A549 (cell line): ENCODE measurements at regions not wholly inside any gene's neighbourhood (a gene's known extent, or its start where the extent isn't known, plus 50 kb on each side); places are given as distances from the start of the nearest gene placed in this dataset.

Experiments
- ATAC-seq, 2 experiments: fragments of 200-7000 bp in 1 of 2; fragments of >200 bp in 1 of 2; cut with Nextera tagmentation in 1 of 2; cut with Tn5 transposase in 1 of 2; 3 replicates each; pipeline versions ENCODE4 v1.8.0 to v1.9.1; 2018 to 2020; ENCODE audit warnings: mild to moderate bottlenecking in 1 of 2, moderate library complexity in 1 of 2
- CTCF ChIA-PET: fragments of 300-600 bp; sonication (Branson Sonifier 250); formaldehyde crosslinking; extraction: SDS; loops from one replicate; lab custom pipeline; 2021; ENCODE audit warnings: antibody characterized with exemption, inconsistent platforms; lab: Yijun Ruan, JAX
- POLR2A ChIA-PET: fragments of 350-600 bp; formaldehyde crosslinking; extraction: SDS; loops from one replicate; lab custom pipeline; 2021; ENCODE audit warnings: antibody characterized with exemption, inconsistent platforms; lab: Yijun Ruan, JAX
- DNase-seq, 2 experiments: peaks; one replicate each; pipeline versions ENCODE4 v3.0.0 to v3.0.0-alpha.2; 2011 to 2016; ENCODE audit warnings: low read depth in 1 of 2, low spot score in 1 of 2
- FAIRE-seq: peaks from 2 replicates; lab custom pipeline; 2011; peaks lifted over from hg19 to GRCh38; lab: Jason Lieb, UNC
- H3K27ac ChIP-seq, 2 experiments: fragments of >200 bp; sonication (Bioruptor Twin); formaldehyde crosslinking; 3 replicates each; pipeline ENCODE4 v1.5.1; 2016 to 2017
- H3K4me1 ChIP-seq: fragments of >200 bp; sonication (Bioruptor Twin); formaldehyde crosslinking; 3 replicates; pipeline ENCODE4 v1.6.1; 2016
- H3K4me2 ChIP-seq: fragments of >200 bp; sonication (Bioruptor Twin); formaldehyde crosslinking; 3 replicates; pipeline ENCODE4 v1.6.1; 2016
- H3K4me3 ChIP-seq: fragments of >200 bp; sonication (Bioruptor Twin); formaldehyde crosslinking; 3 replicates; pipeline ENCODE4 v1.5.1; 2016
- H3K9me3 ChIP-seq: fragments of >200 bp; sonication (Bioruptor Twin); formaldehyde crosslinking; 3 replicates; pipeline ENCODE4 v1.6.1; 2016
- CBX8 ChIP-seq: fragments of 200-600 bp; sonication (generic); IDR thresholded peaks from 2 replicates; pipeline ENCODE4 v1.6.1; 2016
- CEBPB ChIP-seq, 2 experiments: fragments of >200 bp in 1 of 2; sonication (Bioruptor Twin) in 1 of 2; formaldehyde crosslinking in 1 of 2; IDR thresholded peaks; 2 replicates each; pipeline ENCODE4 v1.6.1; 2012 to 2016
- CTCF ChIP-seq: fragments of >200 bp; sonication (Bioruptor Twin); formaldehyde crosslinking; IDR thresholded peaks from 3 replicates; pipeline ENCODE4 v1.5.1; 2016
- E2F6 ChIP-seq: IDR thresholded peaks from 2 replicates; pipeline ENCODE4 v1.6.1; 2012; ENCODE audit warnings: low read depth, borderline replicate concordance
- EP300 ChIP-seq, 2 experiments: fragments of >200 bp; sonication (Bioruptor Twin); formaldehyde crosslinking; IDR thresholded peaks; 2 replicates in 1 of 2; 3 replicates in 1 of 2; pipeline ENCODE4 v1.6.1; 2016 to 2017
- ESRRA ChIP-seq: fragments of 150-350 bp; IDR thresholded peaks from 2 replicates; pipeline ENCODE4 v1.6.1; 2014; ENCODE audit warnings: mild to moderate bottlenecking, low read length, borderline replicate concordance
- FOXS1 ChIP-seq: fragments of 250-450 bp; sonication (Bioruptor Pico); IDR thresholded peaks from 2 replicates; pipeline ENCODE4 v1.5.0; 2020; ENCODE audit warnings: mild to moderate bottlenecking, moderate library complexity
- GATA3 ChIP-seq: IDR thresholded peaks from 2 replicates; pipeline ENCODE4 v1.6.1; 2012; ENCODE audit warnings: borderline replicate concordance
- HES2 ChIP-seq: fragments of >200 bp; sonication (Bioruptor Twin); formaldehyde crosslinking; IDR thresholded peaks from 2 replicates; pipeline ENCODE4 v1.6.1; 2016
- JUN ChIP-seq, 2 experiments: fragments of >200 bp; sonication (Bioruptor Twin); formaldehyde crosslinking; IDR thresholded peaks; 2 replicates in 1 of 2; 3 replicates in 1 of 2; pipeline ENCODE4 v1.6.1; 2016 to 2017
- JUNB ChIP-seq: fragments of >200 bp; sonication (Bioruptor Twin); formaldehyde crosslinking; IDR thresholded peaks from 2 replicates; pipeline ENCODE4 v1.6.1; 2016
- KDM5A ChIP-seq: fragments of 200-600 bp; sonication (generic); IDR thresholded peaks from 2 replicates; pipeline ENCODE4 v1.6.1; 2016; ENCODE audit warnings: antibody characterized with exemption, mild to moderate bottlenecking
- MAFK ChIP-seq: fragments of 450-650 bp; IDR thresholded peaks from 2 replicates; pipeline ENCODE4 v1.6.1; 2014; ENCODE audit not compliant: partially characterized antibody
- MAZ ChIP-seq: fragments of 150-350 bp; IDR thresholded peaks from 2 replicates; pipeline ENCODE4 v1.6.1; 2014; ENCODE audit warnings: antibody characterized with exemption, low read depth, low read length, borderline replicate concordance
- PBX3 ChIP-seq: IDR thresholded peaks from 2 replicates; pipeline ENCODE4 v1.6.1; 2012
- POLR2A ChIP-seq: IDR thresholded peaks from 2 replicates; pipeline ENCODE4 v1.6.1; 2012; ENCODE audit warnings: mild to moderate bottlenecking, low read length
- POLR2AphosphoS2 ChIP-seq: conservative IDR thresholded peaks from 2 replicates; pipeline ENCODE4 v1.6.1; 2012; ENCODE audit warnings: low read length, improper control_type of control experiment, inconsistent platforms
- RARB ChIP-seq: fragments of 250-450 bp; sonication (Bioruptor Pico); IDR thresholded peaks from 2 replicates; pipeline ENCODE4 v1.8.0; 2021; ENCODE audit warnings: mild to moderate bottlenecking, moderate library complexity
- RCOR1 ChIP-seq: fragments of 150-350 bp; IDR thresholded peaks from 2 replicates; pipeline ENCODE4 v1.6.1; 2014; ENCODE audit warnings: antibody characterized with exemption, low read length, low read depth
- REST ChIP-seq: fragments of 200-600 bp; sonication (generic); IDR thresholded peaks from 2 replicates; pipeline ENCODE4 v1.6.1; 2016; ENCODE audit warnings: antibody characterized with exemption, mild to moderate bottlenecking, moderate library complexity
- SMC3 ChIP-seq: fragments of >200 bp; sonication (Bioruptor Twin); formaldehyde crosslinking; IDR thresholded peaks from 3 replicates; pipeline ENCODE4 v1.6.1; 2018; ENCODE audit warnings: inconsistent platforms
- USF2 ChIP-seq: fragments of 450-650 bp; IDR thresholded peaks from 2 replicates; pipeline ENCODE4 v1.6.1; 2014; ENCODE audit warnings: antibody characterized with exemption
- ZC3H11A ChIP-seq: fragments of 450-650 bp; IDR thresholded peaks from 2 replicates; pipeline ENCODE4 v1.6.1; 2014; ENCODE audit warnings: antibody characterized with exemption, mild to moderate bottlenecking
- ZSCAN20 ChIP-seq: fragments of 250-450 bp; sonication (Bioruptor Pico); IDR thresholded peaks from 2 replicates; pipeline ENCODE4 v1.8.0; 2022; ENCODE audit warnings: mild to moderate bottlenecking, moderate library complexity
- WGBS: methylation state at CpG from one replicate; pipeline ENCODE4 v1.1.6; 2017; ENCODE audit errors: missing lambda C conversion rate; 5-methylcytosine and 5-hydroxymethylcytosine counted together
- TF ChIP-seq, protein P1 (sequence below): IDR thresholded peaks from 2 replicates; pipeline ENCODE4 v1.6.1; 2012

DNA sequence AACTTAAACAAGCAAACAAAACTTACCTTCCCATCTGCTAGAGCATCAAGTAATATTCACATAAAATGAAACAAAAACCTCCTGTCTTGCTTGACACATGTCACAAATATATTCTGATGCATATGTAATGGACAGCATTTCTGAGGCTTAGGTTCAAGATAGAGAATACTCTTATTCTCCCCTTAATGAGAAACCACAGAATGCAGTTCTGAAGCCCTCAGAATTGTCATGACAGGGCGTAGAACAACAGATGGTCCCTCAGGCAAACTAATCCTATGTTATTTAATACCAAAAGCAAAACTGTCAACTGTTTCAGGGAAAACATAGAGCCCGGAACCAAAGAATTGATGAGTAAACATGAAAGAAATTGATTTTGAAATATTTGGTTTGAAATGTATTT lies 229.9 kb upstream of the RIOK2 start:
- no peak overlapping the region for H3K4me2 ChIP-seq
- H3K9me3 ChIP-seq, result no peaks in the 10 kb centered on the region
- no peak overlapping the region for H3K27ac ChIP-seq
- ChIA-PET POLR2A (no interaction called here), CTCF (no interaction called here)
- ATAC-seq (no peak), FAIRE-seq (no peak), DNase-seq (no peak)
- no peak overlapping the region for H3K4me3 ChIP-seq
- H3K4me1 ChIP-seq, result no peaks in the 10 kb centered on the region
- TF ChIP-seq REST (no peak), CTCF (no peak), HES2 (no peak), MAFK (no peak), POLR2A (no peak), POLR2AphosphoS2 (no peak), USF2 (no peak), ZC3H11A (no peak), ZSCAN20 (CRISPR knock-in tag) (no peak), RCOR1 (no peak), GATA3 (no peak), ESRRA (no peak)
- 27% methylated on average over 2 of the region's 2 CpGs for WGBS

DNA sequence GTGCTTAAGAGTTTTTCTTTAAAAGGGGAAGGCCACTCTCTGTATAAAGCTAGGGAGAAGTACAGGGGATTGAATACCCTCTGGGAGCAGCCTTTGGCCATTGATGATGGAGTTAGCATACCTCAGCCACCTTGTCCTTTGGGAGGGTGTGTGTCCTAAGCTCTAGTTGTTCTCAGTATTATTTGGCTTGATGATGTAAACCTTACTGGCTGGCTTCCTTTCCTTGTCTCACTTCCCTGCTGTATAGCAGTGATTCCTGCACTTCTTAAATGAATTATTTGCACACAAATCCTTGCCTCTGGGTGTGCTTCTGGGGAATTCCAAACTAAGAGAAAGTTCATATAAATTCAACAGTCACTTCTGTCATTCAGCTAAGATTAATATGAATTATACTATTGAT lies 234.9 kb upstream of the RIOK2 start:
- H3K9me3 ChIP-seq, result no peaks in the 10 kb centered on the region
- FAIRE-seq, result no peak
- no peak overlapping the region for H3K27ac ChIP-seq
- DNase-seq, result no peak
- ChIA-PET POLR2A (no interaction called here), CTCF (interaction anchor here (1.3 kb wide), 1 partner anchor 10 kb away, joined by 4 read pairs; no protein-coding TSS in a partner anchor)
- no peak for TF ChIP-seq USF2
- TF ChIP-seq SMC3, result no peak
- TF ChIP-seq JUN (IDR thresholded peaks at IDR 0.05), result no peak
- no peak for TF ChIP-seq RCOR1
- TF ChIP-seq CBX8, result no peak
- TF ChIP-seq, protein P1, sequence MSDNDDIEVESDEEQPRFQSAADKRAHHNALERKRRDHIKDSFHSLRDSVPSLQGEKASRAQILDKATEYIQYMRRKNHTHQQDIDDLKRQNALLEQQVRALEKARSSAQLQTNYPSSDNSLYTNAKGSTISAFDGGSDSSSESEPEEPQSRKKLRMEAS, result no peak
- TF ChIP-seq RARB (CRISPR knock-in tag), result no peak
- TF ChIP-seq EP300 (IDR thresholded peaks at IDR 0.05), result no peak
- no peak for TF ChIP-seq E2F6
- TF ChIP-seq FOXS1 (CRISPR knock-in tag), result no peak
- TF ChIP-seq KDM5A, result no peak
- no peak for TF ChIP-seq CTCF
- TF ChIP-seq JUNB, result no peak
- no peak for TF ChIP-seq POLR2A
- no peak for TF ChIP-seq PBX3
- TF ChIP-seq ESRRA, result no peak
- TF ChIP-seq MAZ, result no peak
- TF ChIP-seq CEBPB (IDR thresholded peaks at IDR 0.05), result no peak
- no peak overlapping the region for H3K4me3 ChIP-seq
- no peak for ATAC-seq
- no peak overlapping the region for H3K4me2 ChIP-seq
- H3K4me1 ChIP-seq, result no peaks in the 10 kb centered on the region
